ENCODE measurements at regions not wholly inside any gene's neighbourhood (a gene's known extent, or its start where the extent isn't known, plus 50 kb on each side); places are given as distances from the start of the nearest gene placed in this dataset.

DNA sequence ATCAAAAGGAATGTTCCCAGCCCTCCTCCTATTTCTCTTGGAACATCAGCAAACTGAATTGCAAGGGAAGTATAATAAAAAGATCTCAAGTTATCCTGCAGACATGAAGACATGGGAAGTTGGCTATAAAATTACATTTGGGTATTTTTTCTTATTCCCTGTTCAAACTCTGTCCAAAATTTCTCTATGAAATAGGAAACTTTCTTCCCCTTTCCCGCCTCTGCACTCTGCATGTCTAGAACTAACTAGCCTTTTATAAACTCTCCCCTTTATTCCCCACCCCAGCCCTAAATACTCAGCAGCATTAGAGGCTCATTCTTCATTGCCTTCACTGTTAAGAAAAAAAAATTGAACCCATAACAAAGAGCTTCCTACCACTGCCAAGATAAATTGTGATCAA is 126.7 kb upstream of the EDNRA start:
- no peaks in the 10 kb centered on the region for H3K9me3 ChIP-seq (ENCODE audit: control insufficient read depth, insufficient read depth, low read length)
- no peaks in the 10 kb centered on the region for H3K27me3 ChIP-seq (ENCODE audit: control insufficient read depth, low read length)
- no peak overlapping the region for H3K27ac ChIP-seq (ENCODE audit: low read depth, low read length)
- no peak overlapping the region for H3K4me3 ChIP-seq (ENCODE audit: low read length)
- no peaks in the 10 kb centered on the region for H3K36me3 ChIP-seq (ENCODE audit: control insufficient read depth, low read length)
- no peaks in the 10 kb centered on the region for H4K20me1 ChIP-seq (ENCODE audit: control insufficient read depth, insufficient read depth, low read depth, low read length)
- H3K9me2 ChIP-seq (replicated peaks; ENCODE audit: control insufficient read depth, low read length): no peaks in the 10 kb centered on the region
- H3K4me2 ChIP-seq (ENCODE audit: low read length): no peak overlapping the region
- no peaks in the 10 kb centered on the region for H3F3A ChIP-seq (ENCODE audit: control insufficient read depth, insufficient read depth)
- H3K4me1 ChIP-seq (ENCODE audit: control insufficient read depth, low read length): no peaks in the 10 kb centered on the region
- TF ChIP-seq CTCF (IDR thresholded peaks at IDR 0.05; ENCODE audit: low read depth, low read length, poor library complexity, severe bottlenecking): no peak
- TF ChIP-seq EZH2phosphoT487 (IDR thresholded peaks at IDR 0.05; ENCODE audit: borderline replicate concordance, low read length): no peak
- no peaks in the 10 kb centered on the region for H3K79me2 ChIP-seq (ENCODE audit: control insufficient read depth, low read length)

DNA sequence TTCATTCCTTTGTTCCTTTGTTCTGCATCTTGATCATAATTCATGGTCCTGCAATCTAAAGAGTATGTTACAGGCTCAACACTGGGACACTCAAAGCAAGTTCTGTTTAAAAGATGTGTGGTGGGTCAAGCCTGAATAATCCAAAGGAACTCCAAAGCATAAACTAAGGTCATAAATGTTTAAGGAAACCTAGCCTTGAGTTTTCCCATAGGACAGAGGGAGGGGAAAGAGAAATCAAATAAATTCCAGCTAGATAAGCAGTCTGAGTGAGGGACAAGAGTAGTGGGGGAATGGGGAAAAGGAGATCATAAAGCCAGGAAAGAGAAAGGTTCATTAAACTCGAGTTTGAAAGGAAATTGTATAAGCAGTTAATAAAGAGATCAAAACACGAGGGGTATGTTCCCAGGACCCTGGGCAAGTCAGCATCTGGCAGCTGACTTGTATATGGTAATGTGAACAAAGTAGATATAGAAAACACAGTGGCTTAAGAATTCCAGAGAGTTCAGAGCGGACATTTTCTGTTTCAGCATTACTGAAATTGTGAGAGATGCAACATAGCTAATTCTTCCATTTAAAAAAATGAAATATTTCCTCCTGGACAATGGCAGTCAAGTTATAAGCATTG is 125.8 kb upstream of the EDNRA start:
- no peaks in the 10 kb centered on the region for H3K9me3 ChIP-seq (ENCODE audit: control insufficient read depth, insufficient read depth, low read length)
- TF ChIP-seq CTCF (IDR thresholded peaks at IDR 0.05; ENCODE audit: low read depth, low read length, poor library complexity, severe bottlenecking) (no peak), EZH2phosphoT487 (IDR thresholded peaks at IDR 0.05; ENCODE audit: borderline replicate concordance, low read length) (no peak)
- H3K4me1 ChIP-seq (ENCODE audit: control insufficient read depth, low read length): no peaks in the 10 kb centered on the region
- no peak overlapping the region for H3K27ac ChIP-seq (ENCODE audit: low read depth, low read length)
- no peaks in the 10 kb centered on the region for H4K20me1 ChIP-seq (ENCODE audit: control insufficient read depth, insufficient read depth, low read depth, low read length)
- no peak overlapping the region for H3K4me3 ChIP-seq (ENCODE audit: low read length)
- H3K36me3 ChIP-seq (ENCODE audit: control insufficient read depth, low read length): no peaks in the 10 kb centered on the region
- no peaks in the 10 kb centered on the region for H3K27me3 ChIP-seq (ENCODE audit: control insufficient read depth, low read length)
- no peaks in the 10 kb centered on the region for H3K79me2 ChIP-seq (ENCODE audit: control insufficient read depth, low read length)
- no peaks in the 10 kb centered on the region for H3K9me2 ChIP-seq (replicated peaks; ENCODE audit: control insufficient read depth, low read length)
- H3K4me2 ChIP-seq (ENCODE audit: low read length): no peak overlapping the region
- H3F3A ChIP-seq (ENCODE audit: control insufficient read depth, insufficient read depth): no peaks in the 10 kb centered on the region

- H3K27ac ChIP-seq (ENCODE audit: low read depth, low read length): no peak overlapping the region
- no peak overlapping the region for H3K4me3 ChIP-seq (ENCODE audit: low read length)
- no peak for TF ChIP-seq EZH2phosphoT487 (IDR thresholded peaks at IDR 0.05; ENCODE audit: borderline replicate concordance, low read length)
- no peak for TF ChIP-seq CTCF (IDR thresholded peaks at IDR 0.05; ENCODE audit: low read depth, low read length, poor library complexity, severe bottlenecking)
- H3K4me2 ChIP-seq (ENCODE audit: low read length): no peak overlapping the region
- no peaks in the 10 kb centered on the region for H3K9me3 ChIP-seq (ENCODE audit: control insufficient read depth, insufficient read depth, low read length)
- no peaks in the 10 kb centered on the region for H3K36me3 ChIP-seq (ENCODE audit: control insufficient read depth, low read length)
- H3K9me2 ChIP-seq (replicated peaks; ENCODE audit: control insufficient read depth, low read length): no peaks in the 10 kb centered on the region
- no peaks in the 10 kb centered on the region for H4K20me1 ChIP-seq (ENCODE audit: control insufficient read depth, insufficient read depth, low read depth, low read length)
- H3K4me1 ChIP-seq (ENCODE audit: control insufficient read depth, low read length): no peaks in the 10 kb centered on the region
- H3K27me3 ChIP-seq (ENCODE audit: control insufficient read depth, low read length): no peaks in the 10 kb centered on the region
- H3K79me2 ChIP-seq (ENCODE audit: control insufficient read depth, low read length): no peaks in the 10 kb centered on the region
- H3F3A ChIP-seq (ENCODE audit: control insufficient read depth, insufficient read depth): no peaks in the 10 kb centered on the region
Observed at GRCh38 chr4:147355847-147356246, 125.0 kb upstream of the EDNRA start.

All from DOHH2 (cell line).